GM12891 (cell line): ENCODE measurements at regions not wholly inside any gene's neighbourhood (a gene's known extent, or its start where the extent isn't known, plus 50 kb on each side); places are given as distances from the start of the nearest gene placed in this dataset.

Experiments used
- DNase-seq: peaks from one replicate; pipeline ENCODE4 v3.0.0; 2011; ENCODE audit warnings: low spot score; ENCODE audit not compliant: insufficient read length
- FAIRE-seq: peaks from 2 replicates; lab custom pipeline; 2011; peaks lifted over from hg19 to GRCh38; lab: Jason Lieb, UNC
- PAX5 ChIP-seq: IDR thresholded peaks from 2 replicates; pipeline ENCODE4 v1.6.1; 2011; ENCODE audit warnings: low read length, moderate library complexity, mild to moderate bottlenecking; ENCODE audit not compliant: insufficient read depth, severe bottlenecking
- POLR2A ChIP-seq: IDR thresholded peaks from 2 replicates; pipeline ENCODE4 v1.6.1; 2011; ENCODE audit warnings: low read depth, low read length, control low read depth
- POLR2AphosphoS5 ChIP-seq: IDR thresholded peaks from 2 replicates; pipeline ENCODE4 v1.6.1; 2011; ENCODE audit warnings: low read depth, low read length, control low read depth
- POU2F2 ChIP-seq: IDR thresholded peaks from 2 replicates; pipeline ENCODE4 v1.6.1; 2011; ENCODE audit warnings: low read depth, mild to moderate bottlenecking, control low read depth, low read length, moderate library complexity
- SPI1 ChIP-seq: IDR thresholded peaks from 2 replicates; pipeline ENCODE4 v1.6.1; 2011; ENCODE audit warnings: low read depth, low read length, control low read depth
- TAF1 ChIP-seq: IDR thresholded peaks from 2 replicates; pipeline ENCODE4 v1.6.1; 2011; ENCODE audit warnings: low read depth, low read length, control low read depth

- TF ChIP-seq POU2F2: no peak
- no peak for TF ChIP-seq POLR2A
- TF ChIP-seq SPI1: no peak
- TF ChIP-seq PAX5: no peak
- no peak for TF ChIP-seq POLR2AphosphoS5
- no peak for TF ChIP-seq TAF1
- no peak for DNase-seq
Measured at GRCh38 chr15:36232491-36232890, 346.9 kb upstream of the CDIN1 start.

GRCh38 chr15:36234743-36235142, 344.7 kb upstream of the CDIN1 start:
- TF ChIP-seq PAX5: no peak
- no peak for TF ChIP-seq SPI1
- no peak for TF ChIP-seq POLR2A
- TF ChIP-seq POU2F2: no peak
- no peak for TF ChIP-seq POLR2AphosphoS5
- no peak for TF ChIP-seq TAF1
- FAIRE-seq: no peak
- no peak for DNase-seq

More at GRCh38 chr15:36232491-36232890, 346.9 kb upstream of the CDIN1 start:
- no peak for FAIRE-seq

GRCh38 chr15:36235173-36235572, 344.3 kb upstream of the CDIN1 start:
- no peak for FAIRE-seq
- no peak for DNase-seq

GRCh38 chr15:36239509-36239908, 339.9 kb upstream of the CDIN1 start:
- no peak for DNase-seq
- FAIRE-seq: no peak
- TF ChIP-seq POLR2A: no peak
- no peak for TF ChIP-seq PAX5
- no peak for TF ChIP-seq SPI1
- TF ChIP-seq POU2F2: no peak
- TF ChIP-seq TAF1: no peak
- no peak for TF ChIP-seq POLR2AphosphoS5

More at GRCh38 chr15:36235173-36235572, 344.3 kb upstream of the CDIN1 start:
- TF ChIP-seq SPI1 (no peak), TAF1 (no peak), POLR2A (no peak), POU2F2 (no peak), POLR2AphosphoS5 (no peak), PAX5 (no peak)

GRCh38 chr15:36251450-36251849, 328.0 kb upstream of the CDIN1 start:
- TF ChIP-seq TAF1 (no peak), POLR2AphosphoS5 (no peak), POU2F2 (no peak), PAX5 (no peak), POLR2A (no peak), SPI1 (no peak)
- no peak for DNase-seq
- no peak for FAIRE-seq

GRCh38 chr15:36252146-36252711, 327.2 kb upstream of the CDIN1 start:
- no peak for FAIRE-seq
- no peak for TF ChIP-seq POLR2AphosphoS5
- TF ChIP-seq SPI1: no peak
- no peak for TF ChIP-seq POU2F2
- TF ChIP-seq TAF1: no peak
- TF ChIP-seq POLR2A: no peak
- TF ChIP-seq PAX5: no peak
- no peak for DNase-seq

GRCh38 chr15:36254426-36254825, 325.0 kb upstream of the CDIN1 start:
- TF ChIP-seq TAF1 (no peak), POU2F2 (no peak), POLR2AphosphoS5 (no peak), SPI1 (no peak), PAX5 (no peak), POLR2A (no peak)
- DNase-seq (no peak), FAIRE-seq (no peak)

- FAIRE-seq (no peak), DNase-seq (no peak)
Measured at GRCh38 chr15:36256404-36256807, 323.0 kb upstream of the CDIN1 start.

GRCh38 chr15:36263666-36264065, 315.8 kb upstream of the CDIN1 start:
- TF ChIP-seq POU2F2: no peak
- TF ChIP-seq SPI1: no peak
- TF ChIP-seq PAX5: no peak
- TF ChIP-seq POLR2A: no peak
- TF ChIP-seq TAF1: no peak
- no peak for TF ChIP-seq POLR2AphosphoS5
- no peak for FAIRE-seq

More at GRCh38 chr15:36256404-36256807, 323.0 kb upstream of the CDIN1 start:
- TF ChIP-seq POLR2A: no peak
- TF ChIP-seq TAF1: no peak
- TF ChIP-seq POU2F2: no peak
- TF ChIP-seq POLR2AphosphoS5: no peak
- TF ChIP-seq PAX5: no peak
- no peak for TF ChIP-seq SPI1

GRCh38 chr15:36265422-36265821, 314.0 kb upstream of the CDIN1 start:
- FAIRE-seq (no peak), DNase-seq (no peak)
- no peak for TF ChIP-seq PAX5
- TF ChIP-seq SPI1: no peak
- TF ChIP-seq POLR2AphosphoS5: no peak
- no peak for TF ChIP-seq POLR2A
- TF ChIP-seq TAF1: no peak
- TF ChIP-seq POU2F2: no peak

More at GRCh38 chr15:36263666-36264065, 315.8 kb upstream of the CDIN1 start:
- no peak for DNase-seq
